ENCODE measurements at regions not wholly inside any gene's neighbourhood (a gene's known extent, or its start where the extent isn't known, plus 50 kb on each side); places are given as distances from the start of the nearest gene placed in this dataset.

DNA sequence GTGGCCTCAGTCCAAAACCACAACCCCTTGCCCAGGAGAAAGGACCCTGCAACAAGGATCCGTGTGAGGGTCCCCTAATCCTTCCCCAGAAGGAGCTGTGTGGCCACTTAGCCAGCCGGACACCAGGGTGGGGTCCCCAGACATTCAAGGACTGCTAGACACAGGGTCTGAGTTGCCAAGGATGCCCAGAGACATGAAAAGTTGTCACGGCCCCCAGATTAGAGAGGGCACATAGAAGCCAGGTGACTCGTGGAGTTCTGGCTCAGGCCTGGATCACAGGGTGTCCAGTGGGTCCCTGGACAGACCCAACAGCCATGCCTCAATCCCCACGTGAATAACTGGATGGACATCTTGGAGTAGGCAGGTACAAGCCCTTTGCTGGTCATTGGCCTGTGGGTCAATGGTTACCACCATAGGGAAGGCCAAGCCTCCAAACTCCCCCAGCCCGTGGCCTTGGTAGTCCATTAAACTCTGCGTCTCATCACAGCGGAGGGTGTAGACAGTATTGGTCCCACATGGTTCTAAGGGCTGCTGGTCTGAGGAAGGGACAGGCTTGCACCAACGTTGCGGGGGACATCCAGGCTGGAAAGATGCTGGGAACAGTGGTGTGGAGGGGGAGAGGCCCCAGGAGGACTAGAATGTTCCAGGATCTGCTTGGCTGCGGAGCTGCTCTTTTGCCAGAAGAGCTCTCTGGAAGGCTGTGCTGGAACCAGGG lies 205.9 kb upstream of the PPP2R2D start:
- dilution Hi-C loops (cut with MboI; ENCODE audit: extremely low pct_ligation_motif_present, low sequenced_read_pairs) (no loop called here), intact Hi-C loops (cut with micrococcal nuclease) (no loop called here)
- Histone ChIP-seq H3K9me3 (replicated peaks; ENCODE audit: control insufficient read depth, insufficient read depth, low read length) (peaks cover 5% of the 10 kb centered on the region), H3K79me2 (ENCODE audit: control insufficient read depth, insufficient read depth, low read length) (no peaks in the 10 kb centered on the region), H3K9ac (replicated peaks; ENCODE audit: extremely low read depth, insufficient read depth, low read length) (no peak overlapping the region), H3K27ac (ENCODE audit: insufficient read depth, low read depth, low read length) (no peak overlapping the region), H3K4me2 (ENCODE audit: insufficient read depth, low read length) (no peak overlapping the region), H3K4me1 (ENCODE audit: control insufficient read depth, extremely low read depth, insufficient read depth, low read length) (no peaks in the 10 kb centered on the region), H3K4me3 (replicated peaks in 1 of 3; ENCODE audit: insufficient read depth in 1 of 3, low read depth in 1 of 3, low read length in 3 of 3) (no peak overlapping the region), H2AFZ (ENCODE audit: low read depth, low read length) (no peak overlapping the region), H4K20me1 (replicated peaks; ENCODE audit: control insufficient read depth, extremely low read depth, insufficient read depth, low read length) (no peaks in the 10 kb centered on the region), H3K9me1 (replicated peaks; ENCODE audit: control insufficient read depth, extremely low read depth, insufficient read depth, low read length) (no peaks in the 10 kb centered on the region), H3K36me3 (ENCODE audit: control insufficient read depth in 2 of 2, extremely low read depth in 1 of 2, insufficient read depth in 2 of 2, low read length in 2 of 2) (no peaks in the 10 kb centered on the region), H3K27me3 (ENCODE audit: control insufficient read depth in 2 of 2, insufficient read depth in 2 of 2, low read length in 2 of 2) (no peaks in the 10 kb centered on the region)
- TF ChIP-seq POLR2A (IDR thresholded peaks at IDR 0.05; ENCODE audit: low read depth, low read length) (no peak), POLR2AphosphoS5 (IDR thresholded peaks at IDR 0.05; ENCODE audit: insufficient read depth, low read depth, low read length) (no peak), MYC (IDR thresholded peaks at IDR 0.05; ENCODE audit: low read depth, low read length) (no peak), GATA2 (IDR thresholded peaks at IDR 0.05; ENCODE audit: insufficient read depth, insufficient read length, low read depth, low read length) (no peak), CTCF (IDR thresholded peaks at IDR 0.05; ENCODE audit: extremely low read depth in 1 of 2, insufficient read depth in 1 of 2, low read depth in 1 of 2, low read length in 2 of 2) (no peak), FOS (IDR thresholded peaks at IDR 0.05; ENCODE audit: borderline replicate concordance, insufficient read depth, low read length) (no peak), JUN (IDR thresholded peaks at IDR 0.05; ENCODE audit: borderline replicate concordance, insufficient read depth, insufficient read length, low read depth) (no peak)
- POLR2A ChIA-PET, result no interaction called here
- no peak for DNase-seq (ENCODE audit: low read depth, low spot score)
- CTCF ChIA-PET, result no interaction called here
- no TSS peak for BruUV-seq (replicated peaks)
- FAIRE-seq, result no peak
